NCI-H226 (cell line): ENCODE measurements at regions not wholly inside any gene's neighbourhood (a gene's known extent, or its start where the extent isn't known, plus 50 kb on each side); places are given as distances from the start of the nearest gene placed in this dataset.
"Not testable (repeated sequence)": the region's sequence is repeated elsewhere in the genome, so short reads cannot be mapped to it uniquely, and the experiment has no call there.

Experiments used
- DNase-seq: peaks from one replicate; pipeline ENCODE4 v3.0.0-alpha.2; 2015

- DNase-seq = not testable (repeated sequence)
Measured at GRCh38 chr4:125605926-125606325, 291.2 kb downstream of the FAT4 start.

GRCh38 chr4:125620066-125620860 is 305.5 kb downstream of the FAT4 start:
- no peak for DNase-seq

GRCh38 chr4:125624951-125625350 is 310.2 kb downstream of the FAT4 start:
- no peak for DNase-seq

- DNase-seq = no peak
Measured at GRCh38 chr4:125626946-125627345, 312.2 kb downstream of the FAT4 start.

- DNase-seq = no peak
Measured at GRCh38 chr4:125639182-125639621, 324.4 kb downstream of the FAT4 start.

- no peak for DNase-seq
Measured at GRCh38 chr4:125641611-125642010, 326.9 kb downstream of the FAT4 start.

GRCh38 chr4:125642645-125643044 is 327.9 kb downstream of the FAT4 start:
- no peak for DNase-seq

GRCh38 chr4:125649452-125649851 is 334.7 kb downstream of the FAT4 start:
- DNase-seq = no peak

- no peak for DNase-seq
Measured at GRCh38 chr4:125650557-125650956, 335.8 kb downstream of the FAT4 start.

GRCh38 chr4:125651707-125652357 is 337.1 kb downstream of the FAT4 start:
- not testable (repeated sequence) for DNase-seq

GRCh38 chr4:125658773-125659172 is 344.0 kb downstream of the FAT4 start:
- DNase-seq = no peak

- no peak for DNase-seq
Measured at GRCh38 chr4:125663896-125664767, 349.4 kb downstream of the FAT4 start.

GRCh38 chr4:125666635-125667034 is 351.9 kb downstream of the FAT4 start:
- DNase-seq = no peak

- no peak for DNase-seq
Measured at GRCh38 chr4:125676156-125676555, 361.4 kb downstream of the FAT4 start.

- DNase-seq = no peak
Measured at GRCh38 chr4:125676583-125676982, 361.8 kb downstream of the FAT4 start.

GRCh38 chr4:125677665-125678307 is 363.0 kb downstream of the FAT4 start:
- DNase-seq = no peak

GRCh38 chr4:125679989-125680388 is 365.2 kb downstream of the FAT4 start:
- DNase-seq = no peak

- DNase-seq = no peak
Measured at GRCh38 chr4:125681240-125681639, 366.5 kb downstream of the FAT4 start.

- no peak for DNase-seq
Measured at GRCh38 chr4:125682730-125683129, 368.0 kb downstream of the FAT4 start.

GRCh38 chr4:125688841-125689240 is 374.1 kb downstream of the FAT4 start:
- no peak for DNase-seq

- DNase-seq = no peak
Measured at GRCh38 chr4:125689805-125690204, 375.1 kb downstream of the FAT4 start.

- no peak for DNase-seq
Measured at GRCh38 chr4:125693228-125693627, 378.5 kb downstream of the FAT4 start.

GRCh38 chr4:125702406-125702805 is 387.7 kb downstream of the FAT4 start:
- DNase-seq = no peak
